Mucosa of descending colon (tissue), 3 donors: ENCODE measurements at regions not wholly inside any gene's neighbourhood (a gene's known extent, or its start where the extent isn't known, plus 50 kb on each side); places are given as distances from the start of the nearest gene placed in this dataset.
A peak's percentile ranks its signal among the peaks of the same experiment; 100 is the strongest.

ENCODE experiments used
- ATAC-seq: fragments of 200-7000 bp; cut with Tn5 transposase; one replicate; pipeline ENCODE4 v1.9.1; 2020; ENCODE audit warnings: mild to moderate bottlenecking, moderate library complexity
- DNase-seq, 3 donors: peaks; one replicate each; pipeline ENCODE4 v3.0.0-alpha.2; 2020
- H3K36me3 ChIP-seq: fragments of 200-600 bp; one replicate; pipeline ENCODE4 v1.8.0; 2021; ENCODE audit warnings: low read depth, mild to moderate bottlenecking
- H3K4me1 ChIP-seq: fragments of 200-600 bp; one replicate; pipeline ENCODE4 v1.8.0; 2021; ENCODE audit warnings: low read depth, mild to moderate bottlenecking
- H3K4me3 ChIP-seq: fragments of 200-600 bp; one replicate; pipeline ENCODE4 v1.8.0; 2021; ENCODE audit warnings: mild to moderate bottlenecking
- H3K9me3 ChIP-seq: fragments of 200-600 bp; one replicate; pipeline ENCODE4 v1.8.0; 2021; ENCODE audit warnings: mild to moderate bottlenecking
- CTCF ChIP-seq: fragments of 200-600 bp; IDR thresholded peaks from one replicate; pipeline ENCODE4 v1.8.0; 2022; ENCODE audit warnings: antibody characterized with exemption, mild to moderate bottlenecking
- intact Hi-C, 2 donors: fragments of 100-400 bp; cut with DNase I in 1 of 2; cut with micrococcal nuclease in 1 of 2; formaldehyde crosslinking; loops; one replicate each; pipeline versions ENCODE4 v1.11.0 to v1.11.1; 2022; cut with DNase I, micrococcal nuclease
- donor health status: DM: no; HTN: no; CAD: no; lungs with moderate emphysema.
- donor health status: DM: no; HTN: no; CAD: no.
- donor health status: DM: no; HTN: yes; CAD: no.

- TF ChIP-seq CTCF: no peak
- intact Hi-C loops: loop anchor here in 1 of 2 donors (10.0 kb wide), 1 partner anchor 229 kb away; no protein-coding TSS in a partner anchor
- Histone ChIP-seq H3K9me3 (no peaks in the 10 kb centered on the region), H3K4me3 (no peak overlapping the region), H3K36me3 (no peaks in the 10 kb centered on the region), H3K4me1 (peaks cover 39% of the 10 kb centered on the region)
- no peak for DNase-seq
- no peak for ATAC-seq
Observed at GRCh38 chr3:102084006-102084405, 234.7 kb downstream of the NFKBIZ start.

GRCh38 chr3:102084704-102085103 is 235.4 kb downstream of the NFKBIZ start:
- peaks cover 34% of the 10 kb centered on the region for H3K4me1 ChIP-seq
- peak in 1 of 3 donors; percentile 55 for DNase-seq
- no peak overlapping the region for H3K4me3 ChIP-seq
- ATAC-seq: peak; percentile 85
- TF ChIP-seq CTCF: no peak
- intact Hi-C loops: loop anchor here in 1 of 2 donors (10.0 kb wide), 1 partner anchor 230 kb away; no protein-coding TSS in a partner anchor
- H3K36me3 ChIP-seq: no peaks in the 10 kb centered on the region
- no peaks in the 10 kb centered on the region for H3K9me3 ChIP-seq

GRCh38 chr3:102085431-102086176 is 236.3 kb downstream of the NFKBIZ start:
- Histone ChIP-seq H3K4me1 (peaks cover 41% of the 10 kb centered on the region), H3K36me3 (no peaks in the 10 kb centered on the region), H3K9me3 (no peaks in the 10 kb centered on the region), H3K4me3 (no peak overlapping the region)
- intact Hi-C loops: loop anchor here in 1 of 2 donors (10.0 kb wide), 1 partner anchor 231 kb away; no protein-coding TSS in a partner anchor
- no peak for TF ChIP-seq CTCF
- ATAC-seq (no peak), DNase-seq (no peak)

- Histone ChIP-seq H3K36me3 (no peaks in the 10 kb centered on the region), H3K9me3 (no peaks in the 10 kb centered on the region), H3K4me3 (no peak overlapping the region), H3K4me1 (peaks cover 42% of the 10 kb centered on the region)
- intact Hi-C loops: loop anchor here in 1 of 2 donors (10.0 kb wide), 1 partner anchor 232 kb away; no protein-coding TSS in a partner anchor
- no peak for TF ChIP-seq CTCF
- ATAC-seq: no peak
- DNase-seq: no peak
Observed at GRCh38 chr3:102087236-102087635, 237.9 kb downstream of the NFKBIZ start.

- Histone ChIP-seq H3K4me3 (no peak overlapping the region), H3K9me3 (no peaks in the 10 kb centered on the region), H3K4me1 (peaks cover 37% of the 10 kb centered on the region), H3K36me3 (no peaks in the 10 kb centered on the region)
- intact Hi-C loops: loop anchor here in 1 of 2 donors (10.0 kb wide), 1 partner anchor 234 kb away; no protein-coding TSS in a partner anchor
- TF ChIP-seq CTCF: no peak
- DNase-seq: peak in 1 of 3 donors; percentile 54
- peak; percentile 72 for ATAC-seq
Observed at GRCh38 chr3:102089239-102089638, 239.9 kb downstream of the NFKBIZ start.
